Inferior parietal cortex (tissue), 1 donor: ENCODE measurements at regions not wholly inside any gene's neighbourhood (a gene's known extent, or its start where the extent isn't known, plus 50 kb on each side); places are given as distances from the start of the nearest gene placed in this dataset.
"Not testable (repeated sequence)": the region's sequence is repeated elsewhere in the genome, so short reads cannot be mapped to it uniquely, and the experiment has no call there.

Experiments
- DNase-seq: peaks from one replicate; pipeline ENCODE4 v3.0.0-alpha.2; 2016; ENCODE audit errors: extremely low spot score

DNA sequence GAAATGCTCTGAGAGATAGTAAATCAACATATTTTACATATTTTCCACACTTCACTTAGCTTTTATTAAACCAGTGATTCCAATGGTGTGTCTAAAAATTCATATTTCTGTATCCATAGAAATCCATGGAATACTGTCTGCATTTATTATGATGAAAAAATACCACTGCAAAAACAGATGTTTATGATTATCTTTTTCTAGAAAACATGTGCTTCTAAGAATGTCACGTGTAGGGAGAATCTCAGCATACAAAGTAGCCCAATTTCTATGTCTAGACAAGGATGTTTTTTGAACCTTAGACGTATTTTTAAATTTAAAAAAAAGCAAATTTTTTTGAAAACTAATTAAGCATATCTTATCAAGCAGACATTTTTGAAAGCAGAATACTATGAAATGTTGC, 622.4 kb downstream of the TENT5A start:
- no peak for DNase-seq

DNA sequence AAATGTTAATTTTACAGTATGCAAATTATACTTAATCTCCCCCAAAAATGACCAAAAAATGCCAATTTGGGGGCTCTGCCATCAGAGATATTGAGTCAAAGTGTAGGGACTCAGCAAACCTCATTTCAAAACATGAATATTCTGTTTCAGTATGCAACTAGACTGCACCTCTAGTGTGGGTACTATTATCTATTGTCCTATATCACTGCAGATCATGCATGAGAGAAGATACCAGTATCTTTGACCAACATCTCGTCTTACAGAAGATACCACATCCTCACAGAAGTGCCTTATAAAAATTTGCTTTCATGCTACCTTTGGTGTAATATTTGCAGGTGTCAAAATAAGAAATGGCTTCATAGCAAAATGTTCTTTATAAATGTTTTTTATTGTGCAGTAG, 623.8 kb downstream of the TENT5A start:
- DNase-seq: no peak

- DNase-seq: no peak
These were observed 626.3 kb downstream of the TENT5A start for GRCh38 chr6:81126150-81126549.

DNA sequence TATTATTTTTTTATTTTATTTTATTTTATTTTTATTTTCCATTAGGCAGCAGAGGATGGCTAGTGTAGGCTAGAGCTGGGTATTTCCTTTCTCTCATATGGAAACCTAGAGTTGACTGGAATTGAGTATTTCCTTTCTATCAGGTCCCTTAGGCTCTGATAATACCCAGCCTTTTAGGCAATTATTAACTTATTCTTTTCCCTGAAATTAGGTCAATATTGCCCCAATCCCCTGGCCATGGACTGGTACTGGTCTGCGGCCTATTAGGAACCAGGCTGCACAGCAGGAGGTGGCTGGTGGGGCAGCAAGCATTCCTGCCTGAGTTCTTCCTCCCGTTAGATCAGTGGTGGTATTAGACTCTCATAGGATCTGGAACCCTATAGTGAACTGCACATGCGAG, 632.2 kb downstream of the TENT5A start:
- no peak for DNase-seq

DNA sequence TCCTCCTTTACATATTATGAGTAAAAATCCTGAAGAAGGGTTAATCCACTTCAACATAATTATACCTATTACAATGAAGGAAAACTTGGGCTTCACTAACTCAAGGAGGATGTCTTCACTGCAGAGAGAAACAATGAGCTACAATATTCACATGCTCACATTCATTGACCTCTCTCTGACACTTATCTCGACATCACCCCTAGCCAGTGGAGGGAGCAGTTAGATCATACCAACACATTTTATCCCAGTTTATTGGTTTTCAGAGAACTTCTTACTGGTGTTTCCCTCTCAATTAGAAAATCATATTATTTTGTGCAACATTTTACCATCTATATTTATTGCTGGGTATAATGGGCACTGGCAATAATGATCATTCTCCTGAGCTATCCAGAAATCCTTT, 646.5 kb downstream of the TENT5A start:
- DNase-seq: no peak

DNA sequence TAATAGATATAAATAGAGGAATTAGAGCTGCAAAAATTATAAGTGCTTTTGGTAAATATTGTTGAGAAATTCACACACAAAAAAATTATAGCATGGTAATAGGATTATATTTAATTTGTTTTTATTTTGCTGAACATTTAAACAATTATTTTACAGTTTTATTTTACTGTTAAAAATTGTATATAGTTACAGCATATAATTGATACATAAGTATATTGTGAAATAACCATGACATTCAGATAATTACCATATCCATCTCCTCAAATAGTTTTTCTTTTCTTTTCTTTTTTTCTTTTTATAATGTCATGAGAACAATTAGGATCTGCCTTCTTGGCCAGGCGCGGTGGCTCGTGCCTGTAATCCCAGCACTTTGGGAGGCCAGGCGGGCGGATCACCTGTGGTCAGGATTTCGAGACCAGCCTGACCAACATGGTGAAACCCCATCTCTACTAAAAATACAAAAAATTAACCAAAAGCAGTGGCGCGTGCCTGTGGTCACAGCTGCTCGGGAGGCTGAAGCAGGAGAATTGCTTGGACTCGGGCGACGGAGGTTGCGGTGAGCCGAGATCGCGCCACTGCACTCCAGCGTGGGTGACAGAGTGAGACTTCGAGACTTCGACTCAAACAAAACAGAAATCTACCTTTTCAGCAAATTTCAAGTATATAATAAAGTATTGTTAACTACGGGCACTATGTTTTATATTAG, 654.2 kb downstream of the TENT5A start:
- DNase-seq: no peak

- not testable (repeated sequence) for DNase-seq
These were observed 656.0 kb downstream of the TENT5A start for GRCh38 chr6:81096464-81096863.

- DNase-seq: no peak
These were observed 659.4 kb downstream of the TENT5A start for GRCh38 chr6:81093051-81093450.

DNA sequence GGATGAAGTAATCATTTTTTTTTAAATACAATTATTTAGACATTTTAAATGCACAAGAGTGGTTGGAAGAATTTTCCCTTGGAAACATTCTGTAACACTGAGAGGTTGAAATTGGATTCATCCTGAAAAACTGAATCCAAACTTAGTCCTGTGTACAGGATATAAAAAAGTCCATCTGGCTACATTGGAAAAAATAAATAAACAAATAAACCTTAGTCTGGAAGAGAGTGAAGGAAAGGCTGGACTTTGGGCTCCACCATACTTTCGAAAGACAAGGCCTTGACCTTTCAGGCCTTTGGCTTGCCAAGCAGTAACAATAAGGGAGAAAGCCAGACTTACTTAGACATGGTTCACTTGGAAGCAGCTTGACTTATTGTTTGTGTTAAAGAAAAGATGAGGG, 664.3 kb downstream of the TENT5A start:
- DNase-seq: no peak

DNA sequence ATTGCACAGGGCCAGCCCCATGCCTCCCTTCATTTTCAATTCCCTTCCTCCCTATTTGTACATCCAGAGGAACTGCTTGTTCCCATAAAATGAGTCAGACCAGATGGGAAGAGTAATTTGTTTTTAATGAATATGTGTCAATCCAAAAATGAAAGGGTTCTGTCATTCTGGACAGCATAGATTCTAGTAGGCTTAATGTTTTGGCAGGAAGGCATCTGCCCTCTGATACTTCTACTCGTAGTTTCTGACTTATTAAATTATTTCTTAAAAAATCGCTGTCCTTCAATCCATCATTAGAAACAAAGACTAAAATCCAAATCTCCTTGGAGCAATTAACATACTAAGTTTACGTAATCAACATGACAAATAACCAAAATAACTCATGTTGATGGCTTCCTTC, 665.5 kb downstream of the TENT5A start:
- no peak for DNase-seq

GRCh38 chr6:81085431-81085790, 667.1 kb downstream of the TENT5A start:
- no peak for DNase-seq

- DNase-seq: no peak
These were observed 667.6 kb downstream of the TENT5A start for GRCh38 chr6:81084776-81085430.

GRCh38 chr6:81075974-81076373, 676.5 kb downstream of the TENT5A start:
- DNase-seq: peak; percentile 10

DNA sequence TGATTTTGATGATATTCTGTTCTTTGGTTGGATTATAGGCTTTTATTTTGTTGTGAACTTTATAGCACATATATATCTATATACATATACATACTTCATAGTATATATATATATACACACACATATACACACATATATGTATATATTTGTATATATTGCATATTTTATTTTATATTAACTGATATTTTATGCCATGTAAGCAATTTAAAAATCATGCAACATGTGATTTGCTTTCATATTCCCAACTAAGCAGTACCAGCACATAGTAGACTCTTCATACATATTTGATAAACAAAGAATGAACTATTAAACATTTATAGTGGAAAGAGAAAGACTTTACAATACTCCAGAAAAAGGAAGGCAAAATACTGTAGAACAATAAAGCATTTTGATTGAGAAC, 679.2 kb downstream of the TENT5A start:
- DNase-seq: no peak

GRCh38 chr6:81071121-81071520, 681.4 kb downstream of the TENT5A start:
- DNase-seq: no peak

- no peak for DNase-seq
These were observed 685.4 kb downstream of the TENT5A start for GRCh38 chr6:81067057-81067456.

GRCh38 chr6:81063891-81064290, 688.6 kb downstream of the TENT5A start:
- DNase-seq: no peak

DNA sequence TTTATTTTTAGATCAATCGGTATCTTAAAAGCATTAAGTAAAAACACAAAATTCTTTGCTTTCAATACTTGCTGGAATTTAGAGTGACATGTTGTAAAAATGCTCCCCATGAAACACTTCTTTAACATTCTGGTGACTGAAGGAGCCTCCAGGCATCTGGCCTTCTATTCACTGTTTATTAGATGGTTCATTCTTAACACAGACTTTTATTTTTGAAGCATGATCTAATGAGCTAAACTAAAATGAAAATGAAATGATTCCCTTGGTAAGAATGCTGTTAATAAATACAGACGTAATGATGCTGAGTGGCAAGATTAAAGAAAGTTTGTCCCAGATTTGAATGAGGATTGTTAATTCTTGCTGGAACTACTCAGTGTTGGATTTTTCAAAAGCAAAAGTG, 698.4 kb downstream of the TENT5A start:
- DNase-seq: no peak

- no peak for DNase-seq
These were observed 700.5 kb downstream of the TENT5A start for GRCh38 chr6:81051952-81052351.

DNA sequence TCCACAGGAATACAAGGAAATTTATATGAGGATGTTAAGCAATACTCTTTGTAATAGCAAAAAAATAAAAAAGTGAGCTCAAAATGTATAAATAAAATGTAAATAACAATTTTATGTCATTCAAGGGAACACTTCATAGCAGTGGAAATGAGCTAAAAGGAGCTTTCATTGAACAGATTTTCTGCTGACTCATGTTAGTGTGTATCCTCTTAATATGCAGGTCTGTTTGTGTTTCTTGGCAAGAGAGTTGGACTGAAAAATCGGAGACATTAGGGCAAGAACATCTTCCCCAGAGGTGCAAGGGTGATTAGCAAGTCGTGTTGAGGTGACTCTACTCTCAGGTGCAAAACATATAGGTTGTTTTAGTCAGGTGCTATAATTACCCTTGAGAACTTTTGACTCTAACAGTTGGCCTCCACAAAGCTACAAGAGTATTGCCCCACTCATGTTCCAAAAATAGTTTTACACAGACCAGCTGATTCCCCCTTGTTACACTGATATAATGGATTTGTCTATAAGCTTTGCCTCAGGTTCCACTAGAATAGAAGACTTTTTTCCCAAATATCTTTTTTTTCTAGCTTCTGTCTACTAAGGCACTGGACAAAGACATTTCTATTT, 702.9 kb downstream of the TENT5A start:
- DNase-seq: no peak

DNA sequence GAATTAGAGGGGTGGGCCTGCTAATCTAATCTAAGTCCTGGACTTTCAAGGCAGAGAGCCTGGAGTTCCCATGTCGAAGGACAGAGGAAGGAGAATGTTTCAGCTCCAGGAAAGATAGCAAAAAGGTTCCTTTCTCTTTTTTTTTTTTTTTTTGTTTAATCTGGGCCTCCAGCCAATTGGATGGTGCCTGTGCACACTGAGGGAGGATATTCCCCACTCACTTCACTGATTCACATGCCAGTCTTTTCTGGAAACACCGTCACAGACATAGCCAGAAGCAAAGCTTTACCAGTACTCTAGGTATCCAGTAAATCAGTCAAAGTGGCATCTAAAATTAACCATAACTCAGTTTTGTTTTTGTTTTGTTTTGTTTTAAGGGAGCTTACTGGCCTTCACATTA, 721.1 kb downstream of the TENT5A start:
- DNase-seq: peak; percentile 27

GRCh38 chr6:81026041-81026553, 726.4 kb downstream of the TENT5A start:
- no peak for DNase-seq

- DNase-seq: no peak
These were observed 728.8 kb downstream of the TENT5A start for GRCh38 chr6:81023709-81024108.
